IMR-90 (cell line): ENCODE measurements at regions not wholly inside any gene's neighbourhood (a gene's known extent, or its start where the extent isn't known, plus 50 kb on each side); places are given as distances from the start of the nearest gene placed in this dataset.

Source experiments
- ATAC-seq: fragments of 200-7000 bp; cut with Tn5 transposase; 2 replicates; pipeline ENCODE4 v1.9.1; 2020; ENCODE audit warnings: low read depth, mild to moderate bottlenecking, moderate library complexity
- BruUV-seq: library from RNA; stranded (reverse); fragments of 400-500 nt; replicated peaks from 2 replicates; lab custom pipeline; 2021; lab: Mats Ljungman, UMichigan
- CTCF ChIA-PET: fragments of 300-600 bp; formaldehyde crosslinking; extraction: SDS; loops from one replicate; lab custom pipeline; 2021; ENCODE audit warnings: antibody characterized with exemption; lab: Yijun Ruan, JAX
- POLR2A ChIA-PET: fragments of 300-600 bp; sonication (Branson Sonifier 250); formaldehyde crosslinking; loops from one replicate; lab custom pipeline; 2022; ENCODE audit warnings: antibody characterized with exemption; ENCODE audit not compliant: unreplicated experiment; lab: Charles Lee
- DNase-seq: peaks from one replicate; pipeline ENCODE4 v3.0.0; 2013
- H2AFZ ChIP-seq: replicated peaks from 2 replicates; pipeline ENCODE3; 2013; ENCODE audit warnings: low read length, mild to moderate bottlenecking; ENCODE audit not compliant: poor library complexity
- H2AK5ac ChIP-seq: 2 replicates; pipeline ENCODE4 v1.6.1; 2013; ENCODE audit warnings: low read depth, low read length, inconsistent platforms
- H2AK9ac ChIP-seq: replicated peaks from 2 replicates; pipeline ENCODE3; 2013; ENCODE audit warnings: mild to moderate bottlenecking, low read depth, low read length, moderate library complexity; ENCODE audit not compliant: poor library complexity
- H2BK120ac ChIP-seq: 2 replicates; pipeline ENCODE4 v1.6.1; 2013; ENCODE audit warnings: low read depth, low read length, inconsistent platforms
- H2BK15ac ChIP-seq: 3 replicates; pipeline ENCODE4 v1.6.1; 2013; ENCODE audit warnings: low read depth, low read length, inconsistent platforms
- H2BK20ac ChIP-seq: 2 replicates; pipeline ENCODE4 v1.6.1; 2013; ENCODE audit warnings: low read depth, mild to moderate bottlenecking, inconsistent platforms, low read length, moderate library complexity
- H2BK5ac ChIP-seq: 2 replicates; pipeline ENCODE4 v1.6.1; 2013; ENCODE audit warnings: mild to moderate bottlenecking, low read depth, low read length, inconsistent platforms; ENCODE audit not compliant: poor library complexity, severe bottlenecking
- H3K14ac ChIP-seq: replicated peaks from 2 replicates; pipeline ENCODE4 v1.6.1; 2013; ENCODE audit warnings: low read depth, low read length, inconsistent platforms
- H3K18ac ChIP-seq: 2 replicates; pipeline ENCODE4 v1.6.1; 2013; ENCODE audit warnings: low read depth, low read length, control low read depth
- H3K23ac ChIP-seq: 2 replicates; pipeline ENCODE4 v1.6.1; 2013; ENCODE audit warnings: low read depth, low read length, inconsistent platforms
- H3K27ac ChIP-seq: 2 replicates; pipeline ENCODE4 v1.5.1; 2013; ENCODE audit warnings: mild to moderate bottlenecking, control low read depth, low read length; ENCODE audit not compliant: insufficient read depth
- H3K27me3 ChIP-seq: 2 replicates; pipeline ENCODE4 v1.6.1; 2013; ENCODE audit warnings: low read length; ENCODE audit not compliant: control insufficient read depth, insufficient read depth
- H3K36me3 ChIP-seq: 2 replicates; pipeline ENCODE4 v1.6.1; 2013; ENCODE audit warnings: low read length, mixed read lengths; ENCODE audit not compliant: control insufficient read depth, insufficient read depth
- H3K4ac ChIP-seq: 2 replicates; pipeline ENCODE4 v1.6.1; 2013; ENCODE audit warnings: low read depth, low read length, inconsistent platforms
- H3K4me1 ChIP-seq: 2 replicates; pipeline ENCODE4 v1.6.1; 2013; ENCODE audit warnings: low read length, mixed read lengths; ENCODE audit not compliant: control insufficient read depth, insufficient read depth
- H3K4me2 ChIP-seq: 2 replicates; pipeline ENCODE4 v1.6.1; 2013; ENCODE audit warnings: low read depth, mild to moderate bottlenecking, control low read depth, low read length, moderate library complexity
- H3K4me3 ChIP-seq: 2 replicates; pipeline ENCODE4 v1.5.1; 2013; ENCODE audit warnings: low read depth, mild to moderate bottlenecking, control low read depth, low read length, moderate library complexity; ENCODE audit not compliant: insufficient read depth
- H3K56ac ChIP-seq: 2 replicates; pipeline ENCODE4 v1.6.1; 2013; ENCODE audit warnings: low read length, inconsistent platforms; ENCODE audit not compliant: insufficient read depth; ENCODE audit errors: extremely low read depth
- H3K79me1 ChIP-seq, 2 experiments: 2 replicates each; pipeline ENCODE4 v1.6.1; 2013; ENCODE audit warnings: low read length in 2 of 2, inconsistent platforms in 1 of 2, low read depth in 1 of 2
- H3K9ac ChIP-seq: 2 replicates; pipeline ENCODE4 v1.6.1; 2013; ENCODE audit warnings: low read depth, low read length, control low read depth
- H3K9me1 ChIP-seq: 2 replicates; pipeline ENCODE4 v1.6.1; 2013; ENCODE audit warnings: low read length, inconsistent platforms; ENCODE audit not compliant: insufficient read depth
- H3K9me3 ChIP-seq: 2 replicates; pipeline ENCODE4 v1.6.1; 2013; ENCODE audit warnings: low read length; ENCODE audit not compliant: control insufficient read depth, insufficient read depth
- H4K20me1 ChIP-seq: 2 replicates; pipeline ENCODE4 v1.6.1; 2013; ENCODE audit warnings: low read length, inconsistent platforms; ENCODE audit not compliant: insufficient read depth
- H4K5ac ChIP-seq: 2 replicates; pipeline ENCODE4 v1.6.1; 2013; ENCODE audit warnings: mild to moderate bottlenecking, low read depth, low read length, control low read depth
- H4K8ac ChIP-seq, 2 experiments: 2 replicates each; pipeline ENCODE4 v1.6.1; 2013; ENCODE audit warnings: low read depth in 2 of 2, low read length in 2 of 2, control low read depth in 1 of 2, inconsistent platforms in 1 of 2
- H4K91ac ChIP-seq: 2 replicates; pipeline ENCODE4 v1.6.1; 2013; ENCODE audit warnings: low read depth, low read length, inconsistent platforms; ENCODE audit not compliant: insufficient read depth
- CEBPB ChIP-seq: IDR thresholded peaks from 2 replicates; pipeline ENCODE4 v1.6.1; 2012; ENCODE audit warnings: low read depth, low read length, improper control_type of control experiment
- FOS ChIP-seq: fragments of 150-350 bp; IDR thresholded peaks from 2 replicates; pipeline ENCODE4 v1.6.1; 2016; ENCODE audit warnings: low read depth, low read length
- MAZ ChIP-seq: IDR thresholded peaks from 2 replicates; pipeline ENCODE4 v1.6.1; 2012; ENCODE audit warnings: low read depth, mild to moderate bottlenecking, low read length, improper control_type of control experiment, moderate library complexity, borderline replicate concordance
- RFX5 ChIP-seq: IDR thresholded peaks from 2 replicates; pipeline ENCODE4 v1.8.0; 2012; ENCODE audit warnings: low read depth, mild to moderate bottlenecking, low read length, moderate library complexity
- dilution Hi-C: fragments of 300-500 bp; cut with HindIII; formaldehyde crosslinking; loops from one replicate; pipeline ENCODE4 v1.14.3; 2018; ENCODE audit warnings: low sequenced_read_pairs; ENCODE audit not compliant: unreplicated experiment
- in situ Hi-C: fragments of 300-500 bp; cut with MboI; formaldehyde crosslinking; loops from 3 replicates; pipeline ENCODE4 v1.14.3; 2019; ENCODE audit warnings: low sequenced_read_pairs, inconsistent platforms, mixed read lengths
- intact Hi-C: fragments of 100-400 bp; cut with micrococcal nuclease; formaldehyde crosslinking; loops from 2 replicates; pipeline ENCODE4 v1.10.0; 2022
- TF ChIP-seq, protein P1 (sequence below): conservative IDR thresholded peaks from 2 replicates; pipeline ENCODE4 v1.5.1; 2012; ENCODE audit warnings: mild to moderate bottlenecking, low read depth, low read length, improper control_type of control experiment
- TF ChIP-seq, protein P2 (sequence below): fragments of 150-350 bp; IDR thresholded peaks from 2 replicates; pipeline ENCODE4 v1.6.1; 2016; ENCODE audit warnings: low read depth, mild to moderate bottlenecking, low read length, moderate library complexity, borderline replicate concordance
- TF ChIP-seq, protein P3 (sequence below): fragments of 150-350 bp; IDR thresholded peaks from 2 replicates; pipeline ENCODE4 v1.6.1; 2017; ENCODE audit warnings: mild to moderate bottlenecking, antibody characterized with exemption, low read length, low read depth

DNA sequence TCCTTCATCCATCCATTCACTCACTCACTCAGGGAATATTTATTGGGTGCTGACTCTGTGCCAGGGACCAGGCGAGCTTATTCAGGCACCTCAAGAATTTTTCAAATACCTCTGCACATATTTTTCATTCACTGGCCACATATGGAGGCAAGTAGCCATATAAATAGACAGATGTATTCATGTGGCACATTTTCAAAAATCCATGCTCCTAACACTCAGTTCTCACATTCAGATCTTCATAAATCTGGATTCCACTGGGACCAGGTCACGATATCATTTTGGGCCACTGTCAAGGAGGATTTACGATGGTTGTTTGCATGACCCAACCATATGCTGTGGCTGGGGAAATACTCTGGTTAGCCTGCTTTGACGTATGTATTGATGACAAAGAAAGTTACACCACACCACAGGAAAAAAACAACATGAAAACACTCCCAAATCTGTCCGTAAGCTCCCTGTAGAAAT lies 241.8 kb upstream of the LRTM1 start (continued):
- TF ChIP-seq, protein P1, sequence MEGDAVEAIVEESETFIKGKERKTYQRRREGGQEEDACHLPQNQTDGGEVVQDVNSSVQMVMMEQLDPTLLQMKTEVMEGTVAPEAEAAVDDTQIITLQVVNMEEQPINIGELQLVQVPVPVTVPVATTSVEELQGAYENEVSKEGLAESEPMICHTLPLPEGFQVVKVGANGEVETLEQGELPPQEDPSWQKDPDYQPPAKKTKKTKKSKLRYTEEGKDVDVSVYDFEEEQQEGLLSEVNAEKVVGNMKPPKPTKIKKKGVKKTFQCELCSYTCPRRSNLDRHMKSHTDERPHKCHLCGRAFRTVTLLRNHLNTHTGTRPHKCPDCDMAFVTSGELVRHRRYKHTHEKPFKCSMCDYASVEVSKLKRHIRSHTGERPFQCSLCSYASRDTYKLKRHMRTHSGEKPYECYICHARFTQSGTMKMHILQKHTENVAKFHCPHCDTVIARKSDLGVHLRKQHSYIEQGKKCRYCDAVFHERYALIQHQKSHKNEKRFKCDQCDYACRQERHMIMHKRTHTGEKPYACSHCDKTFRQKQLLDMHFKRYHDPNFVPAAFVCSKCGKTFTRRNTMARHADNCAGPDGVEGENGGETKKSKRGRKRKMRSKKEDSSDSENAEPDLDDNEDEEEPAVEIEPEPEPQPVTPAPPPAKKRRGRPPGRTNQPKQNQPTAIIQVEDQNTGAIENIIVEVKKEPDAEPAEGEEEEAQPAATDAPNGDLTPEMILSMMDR = no peak

DNA sequence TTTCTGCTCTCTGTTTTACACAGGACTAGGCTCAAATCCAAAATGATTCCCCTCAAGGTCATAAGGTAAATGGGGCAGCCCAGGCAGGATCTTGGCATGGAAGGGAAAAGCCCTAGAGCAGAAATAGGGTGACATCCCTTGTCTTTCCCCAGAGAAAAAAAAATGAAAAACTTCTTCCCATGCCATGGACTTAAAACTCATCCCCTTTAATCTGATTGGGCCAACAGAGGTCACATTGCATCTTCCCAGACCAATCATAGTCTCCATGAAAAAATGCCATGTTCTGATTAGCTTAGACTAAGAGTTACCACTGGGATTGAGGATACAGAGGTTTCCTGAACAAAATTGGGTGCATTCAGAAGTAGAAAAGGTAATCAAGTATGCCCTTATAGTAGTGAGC lies 241.3 kb upstream of the LRTM1 start:
- ATAC-seq (peak; percentile 50), DNase-seq (no peak)
- H3K23ac ChIP-seq = peak overlapping the region; percentile 80
- TF ChIP-seq MAZ = no peak
- no peak for TF ChIP-seq FOS
- TF ChIP-seq, protein P1 = no peak
- TF ChIP-seq RFX5 = no peak
- TF ChIP-seq, protein P2, sequence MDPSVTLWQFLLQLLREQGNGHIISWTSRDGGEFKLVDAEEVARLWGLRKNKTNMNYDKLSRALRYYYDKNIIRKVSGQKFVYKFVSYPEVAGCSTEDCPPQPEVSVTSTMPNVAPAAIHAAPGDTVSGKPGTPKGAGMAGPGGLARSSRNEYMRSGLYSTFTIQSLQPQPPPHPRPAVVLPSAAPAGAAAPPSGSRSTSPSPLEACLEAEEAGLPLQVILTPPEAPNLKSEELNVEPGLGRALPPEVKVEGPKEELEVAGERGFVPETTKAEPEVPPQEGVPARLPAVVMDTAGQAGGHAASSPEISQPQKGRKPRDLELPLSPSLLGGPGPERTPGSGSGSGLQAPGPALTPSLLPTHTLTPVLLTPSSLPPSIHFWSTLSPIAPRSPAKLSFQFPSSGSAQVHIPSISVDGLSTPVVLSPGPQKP = no peak
- TF ChIP-seq, protein P3, sequence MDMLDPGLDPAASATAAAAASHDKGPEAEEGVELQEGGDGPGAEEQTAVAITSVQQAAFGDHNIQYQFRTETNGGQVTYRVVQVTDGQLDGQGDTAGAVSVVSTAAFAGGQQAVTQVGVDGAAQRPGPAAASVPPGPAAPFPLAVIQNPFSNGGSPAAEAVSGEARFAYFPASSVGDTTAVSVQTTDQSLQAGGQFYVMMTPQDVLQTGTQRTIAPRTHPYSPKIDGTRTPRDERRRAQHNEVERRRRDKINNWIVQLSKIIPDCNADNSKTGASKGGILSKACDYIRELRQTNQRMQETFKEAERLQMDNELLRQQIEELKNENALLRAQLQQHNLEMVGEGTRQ = peak; percentile 92
- TF ChIP-seq CEBPB = no peak
- no peaks in the 10 kb centered on the region for H3K27me3 ChIP-seq
- H4K8ac ChIP-seq = peak overlapping the region; percentile 79 to 95
- H3K4me3 ChIP-seq = no peak overlapping the region
- H4K91ac ChIP-seq = peak overlapping the region; percentile 97
- peak overlapping the region; percentile 98 for H4K5ac ChIP-seq
- peak overlapping the region; percentile 59; the same call in 1 of the 2 replicates for H3K9ac ChIP-seq
- peak overlapping the region; percentile 95 for H3K56ac ChIP-seq
- intact Hi-C loops (loop anchor here (1.0 to 10.0 kb wide), 12 partner anchors 9 to 876 kb away; no protein-coding TSS in a partner anchor), dilution Hi-C loops (no loop called here), in situ Hi-C loops (loop anchor here (5.0 to 10.0 kb wide), 4 partner anchors 217 to 556 kb away; no protein-coding TSS in a partner anchor)
- H2BK15ac ChIP-seq = peak overlapping the region; percentile 88
- BruUV-seq = no TSS peak
- H2AFZ ChIP-seq = no peak overlapping the region
- no peak overlapping the region for H3K4me2 ChIP-seq
- CTCF ChIA-PET = interaction anchor here (0.9 to 1.1 kb wide), 3 partner anchors 12 to 333 kb away, joined by 3 read pairs; no protein-coding TSS in a partner anchor
- H3K14ac ChIP-seq = peak overlapping the region; percentile 87
- H2AK5ac ChIP-seq = peak overlapping the region; percentile 96
- peak overlapping the region; percentile 99 for H3K18ac ChIP-seq
- POLR2A ChIA-PET = interaction anchor here (0.7 to 2.5 kb wide), 9 partner anchors 8 to 329 kb away, joined by 3 to 20 read pairs (median 4); partner anchors contain the start of gene WNT5A
- peaks cover 4 to 14% of the 10 kb centered on the region in 2 experiments for H3K79me1 ChIP-seq
- peaks cover 3% of the 10 kb centered on the region; the same call in 1 of the 2 replicates for H3K9me3 ChIP-seq
- peak overlapping the region; percentile 39 for H2AK9ac ChIP-seq
- H3K4me1 ChIP-seq = peaks cover 38% of the 10 kb centered on the region
- H2BK5ac ChIP-seq = peak overlapping the region; percentile 100
- H3K4ac ChIP-seq = peak overlapping the region; percentile 94
- H4K20me1 ChIP-seq = no peaks in the 10 kb centered on the region
- H3K27ac ChIP-seq = peak overlapping the region; percentile 98
- H3K36me3 ChIP-seq = no peaks in the 10 kb centered on the region
- H2BK20ac ChIP-seq = peak overlapping the region; percentile 98
- peak overlapping the region; percentile 99 for H2BK120ac ChIP-seq
- peaks cover 21% of the 10 kb centered on the region for H3K9me1 ChIP-seq
